HG02678 (cell line): ENCODE measurements at regions not wholly inside any gene's neighbourhood (a gene's known extent, or its start where the extent isn't known, plus 50 kb on each side); places are given as distances from the start of the nearest gene placed in this dataset.
A peak's percentile ranks its signal among the peaks of the same experiment; 100 is the strongest.
"Not testable (repeated sequence)": the region's sequence is repeated elsewhere in the genome, so short reads cannot be mapped to it uniquely, and the experiment has no call there.

ENCODE experiments used
- ATAC-seq: cut with Tn5 transposase; IDR thresholded peaks from one replicate; pipeline ENCODE4 v1.9.1; 2021; ENCODE audit warnings: mild to moderate bottlenecking, moderate library complexity; ENCODE audit not compliant: unreplicated experiment

DNA sequence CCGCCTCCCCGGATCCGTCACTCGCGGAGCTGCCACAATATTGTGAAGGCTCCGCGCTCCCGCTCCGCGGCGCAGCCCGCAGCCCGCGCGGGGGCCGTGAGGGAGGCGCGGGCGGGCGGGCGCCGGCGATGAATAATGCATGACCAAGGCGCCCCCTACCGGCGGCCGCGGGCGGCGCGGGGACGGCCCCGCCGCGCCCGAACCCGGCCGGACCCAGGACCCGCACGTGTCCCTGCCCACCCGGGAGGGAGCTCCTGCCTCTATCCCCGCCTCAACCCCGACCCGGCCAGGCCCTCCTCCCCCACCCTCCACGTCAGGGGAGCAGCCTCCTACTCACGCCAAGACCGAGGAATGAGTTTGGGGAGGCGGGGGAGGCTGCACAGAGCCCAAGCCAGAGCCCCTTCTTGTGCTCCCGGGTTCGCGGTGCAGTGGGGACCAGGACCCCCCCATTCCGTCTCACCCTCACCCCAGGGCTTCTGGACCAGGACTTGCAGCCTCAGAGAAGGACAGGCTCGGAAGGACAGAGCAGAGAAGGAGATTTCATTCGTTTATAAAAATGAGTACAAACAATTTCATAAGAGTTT lies 70.8 kb upstream of the CASZ1 start:
- peak; percentile 68 for ATAC-seq

DNA sequence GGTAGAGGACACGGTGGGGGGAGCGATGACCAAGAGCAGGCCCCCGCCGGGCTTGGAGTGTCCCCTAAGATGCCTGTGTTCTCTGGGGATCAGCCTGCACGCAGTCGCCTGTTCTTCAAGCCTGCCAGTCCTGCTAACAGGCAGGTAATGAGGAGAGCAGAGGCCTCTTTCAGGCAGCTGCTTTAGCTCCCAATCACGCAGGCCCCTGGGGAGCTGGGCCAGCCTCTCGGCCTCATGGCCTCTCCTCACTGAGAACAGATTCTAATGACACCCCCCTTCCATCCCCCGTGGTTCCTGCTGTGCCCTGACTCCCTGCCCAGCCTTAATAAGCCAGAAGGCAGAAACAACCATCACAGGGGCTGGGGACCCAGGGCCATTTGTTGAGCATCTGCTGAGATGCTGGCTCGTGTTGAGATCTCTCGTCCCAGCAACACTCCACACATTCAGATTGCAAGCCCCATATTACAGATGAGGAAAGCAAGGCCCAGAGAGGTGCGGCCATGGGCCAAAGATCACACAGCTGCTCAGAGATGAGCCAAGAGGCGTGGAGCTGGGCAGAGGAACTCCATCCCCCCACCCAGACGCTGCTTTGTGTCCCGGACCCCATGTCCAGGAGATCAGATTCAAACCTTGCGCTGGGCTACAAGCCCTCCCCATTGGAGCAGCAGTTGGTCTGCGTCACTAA lies 71.6 kb upstream of the CASZ1 start:
- ATAC-seq: no peak

DNA sequence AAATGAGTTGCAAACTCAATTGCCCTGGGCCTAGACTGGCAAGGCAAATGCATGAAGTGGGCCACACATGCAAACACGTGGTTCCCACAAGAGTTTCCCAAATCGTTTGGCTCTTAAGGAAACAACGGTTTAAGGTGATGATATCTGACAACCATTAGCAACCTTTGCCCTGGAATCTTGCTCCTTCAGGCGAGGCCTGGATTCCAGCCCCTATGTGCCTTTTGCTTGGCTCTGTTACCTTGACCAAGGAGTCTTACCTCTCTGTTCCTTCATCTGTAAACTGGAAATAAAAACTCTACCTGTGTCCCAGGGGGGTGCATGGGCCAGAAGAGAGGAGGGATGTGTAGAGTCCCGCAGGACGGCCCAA lies 72.1 kb upstream of the CASZ1 start:
- no peak for ATAC-seq

GRCh38 chr1:10869933-10870332 lies 73.5 kb upstream of the CASZ1 start:
- ATAC-seq: no peak

DNA sequence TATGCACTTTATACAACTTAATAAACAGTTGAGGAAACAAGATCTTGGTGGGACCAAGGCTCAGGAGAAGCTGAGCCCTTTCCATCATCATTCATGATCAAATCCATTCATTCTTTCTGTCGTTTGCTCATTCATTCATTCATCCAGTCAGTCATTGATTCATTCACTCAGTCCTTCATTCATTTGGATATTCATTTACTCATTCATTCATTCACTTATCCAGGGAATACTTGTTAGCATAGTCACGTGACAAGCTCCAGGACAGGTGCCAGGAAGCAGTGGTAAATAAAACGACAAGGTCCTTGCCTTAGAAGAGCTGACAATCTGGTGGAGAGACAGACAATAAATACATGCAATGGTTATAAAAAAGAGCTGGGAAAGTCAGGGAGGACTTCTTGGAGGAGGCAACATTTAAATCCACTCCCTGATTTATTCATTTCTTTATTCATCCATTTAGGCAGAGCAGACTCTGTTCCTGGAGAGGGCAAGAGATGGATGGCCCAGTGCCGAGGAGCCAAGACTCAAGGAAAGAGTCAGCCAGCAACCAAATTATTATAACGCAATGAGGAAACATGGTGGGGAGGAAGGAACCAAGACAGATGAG lies 74.1 kb upstream of the CASZ1 start:
- no peak for ATAC-seq

DNA sequence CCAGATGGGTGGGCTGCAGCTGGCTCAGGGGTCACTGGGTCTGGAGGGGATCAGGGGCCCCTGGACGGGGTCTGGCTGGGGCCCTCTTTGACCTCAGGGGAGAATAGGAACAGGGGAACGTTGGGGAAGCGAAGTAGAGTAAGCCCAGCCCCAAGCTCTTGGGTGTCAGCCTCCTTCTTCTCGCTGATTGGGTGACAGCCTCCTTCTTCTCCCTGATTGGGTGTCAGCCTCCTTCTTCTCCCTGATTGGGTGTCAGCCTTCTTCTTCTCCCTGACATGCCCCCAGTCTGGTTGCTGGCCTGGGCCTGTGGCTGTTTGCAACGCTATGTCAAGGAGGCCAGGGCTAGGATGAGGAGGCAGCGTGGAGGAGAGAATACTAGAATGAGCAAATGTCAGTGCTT lies 76.7 kb upstream of the CASZ1 start:
- no peak for ATAC-seq

DNA sequence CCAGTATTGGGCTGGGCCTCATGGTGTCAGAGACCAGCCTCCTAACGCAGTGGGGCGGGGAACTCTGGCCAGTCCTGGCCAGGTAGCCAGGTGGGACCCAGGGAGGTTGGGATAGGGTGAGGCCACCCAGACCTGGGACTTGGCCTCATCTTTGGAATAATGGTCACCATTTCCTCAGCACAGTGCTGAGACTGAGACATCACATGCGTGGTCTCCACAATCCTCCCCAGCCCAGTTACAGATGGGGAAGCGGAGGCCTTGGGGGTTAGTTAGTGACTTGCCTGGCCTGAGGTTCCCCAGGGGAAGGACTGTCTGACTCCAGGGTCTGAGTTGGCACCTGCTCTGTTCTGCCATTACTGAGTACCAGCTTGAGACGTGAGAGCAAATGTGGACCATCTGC lies 77.9 kb upstream of the CASZ1 start:
- no peak for ATAC-seq

DNA sequence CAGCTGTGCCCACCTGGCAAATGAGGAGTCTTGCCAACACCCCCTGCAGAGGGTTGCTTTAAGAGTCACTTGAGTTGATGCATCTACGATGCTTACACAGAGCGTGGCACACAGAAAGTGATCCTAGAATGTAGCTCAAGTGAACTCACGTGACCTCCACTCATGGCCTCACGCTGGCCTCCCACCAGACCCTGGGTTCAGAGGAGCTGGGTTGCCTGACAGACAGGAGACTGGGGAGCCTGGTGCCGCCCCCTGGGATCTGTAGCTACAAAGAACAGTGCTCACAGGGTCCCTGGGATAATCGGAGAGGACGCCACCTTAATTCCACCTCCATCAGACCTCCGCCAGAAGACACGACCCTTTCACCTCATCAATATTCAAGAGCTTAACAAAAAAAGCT lies 81.4 kb upstream of the CASZ1 start:
- no peak for ATAC-seq

DNA sequence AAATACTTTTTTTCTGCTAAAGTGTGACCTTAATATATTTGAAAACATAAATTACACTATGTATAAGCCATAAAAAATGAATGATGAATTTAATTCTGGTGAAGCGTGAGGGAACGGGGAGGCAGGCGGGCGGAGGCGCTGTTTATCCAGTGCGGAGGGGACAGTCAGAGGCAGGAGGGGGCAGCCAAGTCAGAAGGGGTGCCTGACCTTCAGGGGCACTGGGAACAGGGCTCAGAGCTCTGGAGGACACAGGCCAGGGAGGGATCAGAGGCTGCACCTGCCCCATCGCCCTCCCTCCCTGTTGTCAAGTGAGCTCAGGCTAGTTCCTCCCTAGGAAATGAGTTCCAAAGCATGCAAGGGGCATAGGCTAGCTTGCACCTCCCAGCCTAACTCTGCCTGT lies 82.0 kb upstream of the CASZ1 start:
- ATAC-seq: no peak

DNA sequence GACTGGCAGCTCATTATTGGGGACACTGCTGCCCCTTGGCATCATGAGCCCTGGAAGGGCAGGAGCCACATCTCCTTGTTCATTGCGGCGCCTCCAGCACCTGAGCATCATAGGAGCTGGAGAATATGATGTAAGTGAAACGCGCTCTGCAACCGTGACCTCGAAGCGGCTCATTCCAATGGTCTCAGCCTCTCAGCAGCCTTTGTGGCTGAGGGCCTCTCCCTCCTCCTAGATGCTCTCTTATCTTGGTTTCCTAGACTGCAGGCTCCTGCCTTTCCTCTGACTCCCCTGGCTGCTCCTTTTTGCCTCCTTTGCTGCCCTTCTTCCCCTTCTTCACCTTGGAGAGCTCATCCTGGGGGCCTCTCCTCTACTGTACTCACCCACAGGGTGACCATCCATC lies 83.6 kb upstream of the CASZ1 start:
- ATAC-seq: no peak

GRCh38 chr1:10881046-10881445 lies 84.6 kb upstream of the CASZ1 start:
- no peak for ATAC-seq

- ATAC-seq: no peak
Observed at GRCh38 chr1:10882069-10882468, 85.6 kb upstream of the CASZ1 start.

DNA sequence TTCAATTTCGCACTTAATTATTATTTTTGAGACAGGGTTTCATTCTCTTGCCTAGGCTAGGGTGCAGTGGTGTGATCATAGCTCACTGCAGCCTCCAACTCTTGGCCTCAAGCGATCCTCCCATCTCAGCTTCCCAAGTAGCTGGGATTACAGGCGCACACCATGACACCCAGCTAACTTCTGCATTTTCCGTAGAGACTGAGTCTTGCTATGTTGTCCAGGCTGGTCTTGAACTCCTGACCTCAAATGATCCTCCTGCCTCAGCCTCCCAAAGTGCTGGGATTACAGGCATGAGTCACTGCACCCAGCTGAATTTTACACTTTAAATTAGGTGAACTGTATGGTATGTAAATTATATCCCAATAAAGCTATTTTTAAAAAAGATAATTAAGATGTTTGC lies 90.6 kb upstream of the CASZ1 start:
- ATAC-seq: not testable (repeated sequence)

DNA sequence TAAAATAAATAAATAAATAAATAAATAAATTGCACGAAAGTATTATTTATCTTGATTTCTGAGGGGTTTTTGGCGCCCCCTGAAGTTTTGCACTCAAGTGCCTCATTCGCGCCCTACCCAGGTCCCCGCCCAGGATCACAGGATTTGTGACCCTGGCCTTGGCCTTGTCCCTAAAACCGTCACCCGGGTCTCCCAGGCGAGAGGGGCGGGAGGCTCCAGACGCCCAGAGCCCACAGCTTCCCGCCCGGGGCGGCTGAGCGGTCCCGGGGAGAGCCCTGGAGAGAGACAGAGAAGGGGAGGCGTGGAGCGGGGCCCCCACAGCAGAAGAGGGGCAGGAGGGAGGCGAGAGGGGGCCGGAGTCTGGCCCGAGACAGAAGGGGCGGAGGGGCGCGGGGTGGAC lies 91.8 kb upstream of the CASZ1 start:
- ATAC-seq: no peak

DNA sequence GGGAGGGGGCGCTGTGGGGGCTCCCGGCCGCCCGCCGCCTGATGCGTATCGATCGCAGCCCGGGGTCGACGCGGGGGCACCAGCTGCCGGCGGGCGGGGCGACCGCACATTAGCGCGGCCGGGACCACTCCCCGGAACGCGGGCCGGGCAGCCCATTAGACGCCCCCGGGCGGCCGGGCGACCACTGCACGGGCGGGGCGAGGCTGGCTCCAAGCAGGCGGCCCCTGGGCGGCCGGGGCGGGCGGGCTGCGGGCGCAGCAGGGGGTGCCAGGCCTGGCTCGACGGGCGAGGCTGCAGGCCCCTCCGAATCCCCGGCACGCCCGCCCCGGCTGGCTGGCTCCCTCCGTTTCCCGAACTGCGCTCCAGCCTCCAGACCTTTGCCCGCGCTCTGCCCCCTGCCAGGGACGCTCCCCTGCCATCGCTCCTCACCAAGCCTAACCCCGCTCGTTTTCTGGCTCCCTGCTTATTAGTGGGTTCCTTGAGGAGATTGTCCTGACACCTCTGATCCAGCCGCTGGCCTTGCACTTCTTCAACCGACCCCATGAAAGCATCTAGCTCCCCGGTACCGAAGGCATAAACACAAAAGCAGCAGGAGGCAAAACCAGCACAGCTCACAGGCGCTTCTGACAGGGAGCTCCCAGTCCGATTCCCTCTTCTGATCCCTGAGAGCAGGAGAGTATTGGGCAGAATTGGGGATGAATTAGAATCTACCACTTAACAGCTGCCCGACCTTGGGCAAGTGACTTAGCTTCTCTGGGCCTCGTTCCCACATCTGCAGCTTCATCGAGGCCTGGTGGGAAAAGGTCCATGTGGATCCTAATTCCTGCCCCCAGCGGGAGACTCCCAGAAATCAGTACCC lies 92.6 kb upstream of the CASZ1 start:
- ATAC-seq: no peak

DNA sequence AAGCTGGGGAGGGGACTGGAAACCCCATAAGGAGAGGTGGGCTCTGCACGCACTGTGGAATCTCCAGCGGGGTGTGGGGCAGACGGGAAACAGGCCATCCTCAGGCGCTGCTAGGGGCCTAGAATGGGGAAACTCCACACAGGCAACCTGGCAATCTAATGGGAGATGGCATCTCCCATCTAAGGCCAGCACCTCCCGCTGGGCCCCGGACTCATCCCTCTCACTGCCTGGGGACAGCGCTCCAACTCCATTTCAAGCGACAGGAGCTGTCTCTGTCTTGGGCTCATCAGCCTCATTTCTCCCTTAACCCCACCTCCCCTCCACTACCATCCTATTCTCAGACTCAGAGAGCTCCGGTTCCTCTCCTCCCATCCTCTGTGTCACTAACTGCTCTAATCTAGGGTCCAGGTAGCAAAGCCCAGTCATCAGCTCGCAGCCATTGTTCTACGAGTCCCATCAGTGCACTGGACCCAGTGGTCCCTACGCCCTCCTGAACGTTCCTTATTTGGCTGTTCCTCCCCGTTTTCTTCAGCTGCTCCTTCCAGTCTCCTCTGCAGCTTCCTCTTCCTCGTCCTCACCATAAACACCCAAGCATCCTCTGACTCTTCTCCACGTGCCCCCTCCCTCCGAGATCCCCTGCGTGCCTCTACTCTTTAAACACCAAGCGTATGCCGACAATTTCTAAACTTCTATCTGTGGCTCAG lies 93.4 kb upstream of the CASZ1 start:
- ATAC-seq: no peak

- no peak for ATAC-seq
Observed at GRCh38 chr1:10890491-10891071, 94.1 kb upstream of the CASZ1 start.

GRCh38 chr1:10891091-10891490 lies 94.6 kb upstream of the CASZ1 start:
- no peak for ATAC-seq

- no peak for ATAC-seq
Observed at GRCh38 chr1:10892138-10893065, 96.0 kb upstream of the CASZ1 start.

GRCh38 chr1:10895621-10896020 lies 99.2 kb upstream of the CASZ1 start:
- no peak for ATAC-seq
